ENCODE measurements at regions not wholly inside any gene's neighbourhood (a gene's known extent, or its start where the extent isn't known, plus 50 kb on each side); places are given as distances from the start of the nearest gene placed in this dataset.

DNA sequence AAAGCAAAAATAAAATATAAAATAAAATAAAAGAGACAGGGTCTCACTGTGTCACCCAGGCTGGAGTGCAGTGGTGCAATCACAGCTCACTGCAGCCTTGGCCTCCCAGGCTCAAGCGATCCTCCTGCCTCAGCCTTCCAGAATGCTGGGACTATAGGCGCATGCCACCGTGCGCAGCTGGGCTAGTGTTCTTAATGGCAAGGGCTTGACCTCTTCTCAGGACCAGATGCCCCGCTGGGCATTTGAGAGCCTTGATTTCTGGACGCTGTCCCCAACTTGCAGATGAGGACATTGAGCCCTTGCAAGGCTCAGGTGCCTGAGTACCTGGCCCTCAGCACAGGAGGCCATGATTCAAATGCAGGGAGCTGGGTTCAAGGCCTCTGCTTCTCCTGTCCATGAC, 82.6 kb downstream of the DHCR7 start:
- DNase-seq (ENCODE audit: low spot score) = no peak
- TF ChIP-seq, protein P1, sequence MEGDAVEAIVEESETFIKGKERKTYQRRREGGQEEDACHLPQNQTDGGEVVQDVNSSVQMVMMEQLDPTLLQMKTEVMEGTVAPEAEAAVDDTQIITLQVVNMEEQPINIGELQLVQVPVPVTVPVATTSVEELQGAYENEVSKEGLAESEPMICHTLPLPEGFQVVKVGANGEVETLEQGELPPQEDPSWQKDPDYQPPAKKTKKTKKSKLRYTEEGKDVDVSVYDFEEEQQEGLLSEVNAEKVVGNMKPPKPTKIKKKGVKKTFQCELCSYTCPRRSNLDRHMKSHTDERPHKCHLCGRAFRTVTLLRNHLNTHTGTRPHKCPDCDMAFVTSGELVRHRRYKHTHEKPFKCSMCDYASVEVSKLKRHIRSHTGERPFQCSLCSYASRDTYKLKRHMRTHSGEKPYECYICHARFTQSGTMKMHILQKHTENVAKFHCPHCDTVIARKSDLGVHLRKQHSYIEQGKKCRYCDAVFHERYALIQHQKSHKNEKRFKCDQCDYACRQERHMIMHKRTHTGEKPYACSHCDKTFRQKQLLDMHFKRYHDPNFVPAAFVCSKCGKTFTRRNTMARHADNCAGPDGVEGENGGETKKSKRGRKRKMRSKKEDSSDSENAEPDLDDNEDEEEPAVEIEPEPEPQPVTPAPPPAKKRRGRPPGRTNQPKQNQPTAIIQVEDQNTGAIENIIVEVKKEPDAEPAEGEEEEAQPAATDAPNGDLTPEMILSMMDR (IDR thresholded peaks at IDR 0.05; ENCODE audit: extremely low read depth, missing control alignments) = no peak

DNA sequence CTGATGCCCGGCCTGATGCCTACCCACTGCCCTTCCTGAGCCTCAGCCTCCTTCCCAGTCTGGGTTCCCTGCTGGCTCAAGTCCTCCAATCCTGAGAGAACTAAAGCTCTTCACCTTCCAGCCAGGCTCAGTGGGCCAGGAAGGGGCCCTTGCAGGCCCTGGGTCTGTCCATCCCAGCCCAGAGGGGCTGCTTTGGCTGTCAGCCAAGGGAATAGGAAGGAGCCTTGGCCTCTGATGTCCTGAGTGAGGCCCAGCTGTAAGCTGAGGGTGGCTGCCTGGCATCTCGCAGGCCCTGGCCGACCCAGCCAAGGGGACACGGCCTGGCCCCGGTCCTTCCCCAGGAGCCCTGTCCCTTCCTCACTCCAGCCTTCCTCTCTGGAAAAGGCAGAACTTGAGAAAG, 83.4 kb downstream of the DHCR7 start:
- no peak for DNase-seq (ENCODE audit: low spot score)
- TF ChIP-seq, protein P1 (IDR thresholded peaks at IDR 0.05; ENCODE audit: extremely low read depth, missing control alignments) = no peak

GRCh38 chr11:71364176-71364671, 84.0 kb downstream of the DHCR7 start:
- TF ChIP-seq, protein P1 (IDR thresholded peaks at IDR 0.05; ENCODE audit: extremely low read depth, missing control alignments) = no peak
- DNase-seq (ENCODE audit: low spot score) = no peak

DNA sequence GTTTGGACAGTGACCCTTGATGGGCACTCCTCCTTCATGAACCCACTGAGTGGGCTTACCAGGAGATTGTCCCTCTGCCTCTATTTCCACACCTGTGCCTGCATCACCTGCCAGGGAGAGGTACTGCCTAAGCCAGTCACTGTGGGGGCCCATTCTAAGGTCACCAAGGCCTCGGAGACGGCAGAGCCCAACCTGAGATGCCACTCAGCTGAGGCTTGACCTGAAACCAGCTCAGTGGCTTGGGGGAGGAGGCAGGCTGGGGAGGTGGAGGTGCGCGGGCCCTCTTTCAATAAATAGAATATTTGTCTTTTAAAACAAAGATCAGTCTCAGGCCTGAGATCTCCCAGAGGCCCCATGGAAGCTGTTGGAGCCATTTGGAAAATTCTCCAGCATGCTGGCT, 84.5 kb downstream of the DHCR7 start:
- DNase-seq (ENCODE audit: low spot score) = no peak
- TF ChIP-seq, protein P1 (IDR thresholded peaks at IDR 0.05; ENCODE audit: extremely low read depth, missing control alignments) = no peak

- TF ChIP-seq, protein P1 (IDR thresholded peaks at IDR 0.05; ENCODE audit: extremely low read depth, missing control alignments) = no peak
- no peak for DNase-seq (ENCODE audit: low spot score)
Measured at GRCh38 chr11:71358963-71359567, 89.1 kb downstream of the DHCR7 start.

GRCh38 chr11:71358122-71358728, 90.0 kb downstream of the DHCR7 start:
- TF ChIP-seq, protein P1 (IDR thresholded peaks at IDR 0.05; ENCODE audit: extremely low read depth, missing control alignments) = no peak
- DNase-seq (ENCODE audit: low spot score) = no peak

DNA sequence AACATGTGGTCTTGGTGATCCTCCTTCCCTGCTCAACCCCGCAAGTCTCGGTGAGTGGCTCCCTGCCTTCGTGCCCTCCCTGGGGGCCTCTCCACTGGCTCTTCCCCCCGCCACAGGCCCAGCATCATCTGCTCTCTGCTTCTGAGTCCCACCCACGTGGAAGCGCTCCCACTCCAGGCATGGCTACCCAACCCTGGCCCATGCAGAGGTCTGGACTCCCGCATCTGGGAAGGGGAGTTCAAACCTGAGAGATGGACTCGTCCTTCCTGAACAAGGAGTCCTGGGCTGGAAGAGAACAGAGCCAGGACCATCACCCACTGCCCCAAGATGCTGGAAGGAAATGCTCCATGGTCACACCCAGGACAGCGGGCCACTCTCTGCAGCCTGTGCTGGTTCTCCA, 90.8 kb downstream of the DHCR7 start:
- DNase-seq (ENCODE audit: low spot score) = no peak
- TF ChIP-seq, protein P1 (IDR thresholded peaks at IDR 0.05; ENCODE audit: extremely low read depth, missing control alignments) = no peak

All from GM20000 (cell line).